C4-2B (cell line): ENCODE measurements at regions not wholly inside any gene's neighbourhood (a gene's known extent, or its start where the extent isn't known, plus 50 kb on each side); places are given as distances from the start of the nearest gene placed in this dataset.

Source experiments
- H3K27ac ChIP-seq: fragments of 450-650 bp; 2 replicates; pipeline ENCODE4 v1.5.1; 2017
- CTCF ChIP-seq: fragments of 450-650 bp; conservative IDR thresholded peaks from 2 replicates; pipeline ENCODE4 v1.5.1; 2017; ENCODE audit warnings: mild to moderate bottlenecking
- ZFX ChIP-seq: fragments of 450-650 bp; IDR thresholded peaks from 2 replicates; pipeline ENCODE4 v1.6.1; 2017

GRCh38 chr6:44678252-44678935 lies 290.9 kb downstream of the CDC5L start:
- H3K27ac ChIP-seq: no peak overlapping the region
- TF ChIP-seq CTCF (no peak), ZFX (no peak)

GRCh38 chr6:44679438-44680201 lies 292.1 kb downstream of the CDC5L start:
- no peak overlapping the region for H3K27ac ChIP-seq
- TF ChIP-seq ZFX (no peak), CTCF (no peak)

GRCh38 chr6:44680202-44680720 lies 292.8 kb downstream of the CDC5L start:
- H3K27ac ChIP-seq: no peak overlapping the region
- TF ChIP-seq ZFX (no peak), CTCF (no peak)

- TF ChIP-seq ZFX (no peak), CTCF (no peak)
- no peak overlapping the region for H3K27ac ChIP-seq
Measured at GRCh38 chr6:44681761-44682160, 294.3 kb downstream of the CDC5L start.

- no peak for TF ChIP-seq CTCF
- no peak for TF ChIP-seq ZFX
Measured at GRCh38 chr6:44682280-44682679, 294.8 kb downstream of the CDC5L start.

GRCh38 chr6:44682987-44683779 lies 295.7 kb downstream of the CDC5L start:
- TF ChIP-seq CTCF (no peak), ZFX (no peak)
- H3K27ac ChIP-seq: no peak overlapping the region

More at GRCh38 chr6:44682280-44682679, 294.8 kb downstream of the CDC5L start:
- no peak overlapping the region for H3K27ac ChIP-seq

- TF ChIP-seq CTCF (no peak), ZFX (no peak)
- no peak overlapping the region for H3K27ac ChIP-seq
Measured at GRCh38 chr6:44685213-44685612, 297.7 kb downstream of the CDC5L start.
